Gastrocnemius medialis (tissue), 4 donors: ENCODE measurements at regions not wholly inside any gene's neighbourhood (a gene's known extent, or its start where the extent isn't known, plus 50 kb on each side); places are given as distances from the start of the nearest gene placed in this dataset.

ENCODE experiments used
- ATAC-seq, 2 donors: fragments of 150-250 bp; one replicate each; pipeline ENCODE4 v1.9.1; 2016
- DNase-seq, 2 donors: peaks; one replicate each; pipeline ENCODE4 v3.0.0-alpha.2; 2019
- H3K27ac ChIP-seq, 4 donors: fragments of 200-600 bp; sonication (generic); 1 replicate in 1 of 4; 2 replicates in 3 of 4; pipeline ENCODE4 v1.5.1; 2016 to 2018; ENCODE audit warnings: mild to moderate bottlenecking in 2 of 4, moderate library complexity in 1 of 4
- H3K27me3 ChIP-seq, 3 donors: fragments of 200-600 bp; sonication (generic) in 2 of 3; 1 replicate in 1 of 3; 2 replicates in 2 of 3; pipeline versions ENCODE4 v1.5.1 to v1.6.0; 2016 to 2019; ENCODE audit warnings: mild to moderate bottlenecking in 1 of 3, moderate library complexity in 1 of 3
- H3K36me3 ChIP-seq, 2 donors: fragments of 200-600 bp; sonication (generic) in 1 of 2; one replicate each; pipeline ENCODE4 v1.5.1; 2017 to 2018
- H3K4me1 ChIP-seq, 2 donors: fragments of 200-600 bp; sonication (generic) in 1 of 2; one replicate each; pipeline ENCODE4 v1.5.1; 2016 to 2017; ENCODE audit warnings: mild to moderate bottlenecking in 2 of 2
- H3K4me3 ChIP-seq, 4 donors: fragments of 200-600 bp; sonication (generic) in 3 of 4; 1 replicate in 1 of 4; 2 replicates in 3 of 4; pipeline ENCODE4 v1.5.1; 2016 to 2019; ENCODE audit warnings: mild to moderate bottlenecking in 2 of 4
- H3K9me3 ChIP-seq, 3 donors: fragments of 200-600 bp; sonication (generic) in 2 of 3; 1 replicate in 1 of 3; 2 replicates in 2 of 3; pipeline ENCODE4 v1.5.1; 2016 to 2019
- CTCF ChIP-seq, 5 experiments: fragments of 450-650 bp in 3 of 5; fragments of 200-600 bp in 2 of 5; sonication (generic) in 2 of 5; IDR thresholded peaks in 4 of 5; conservative IDR thresholded peaks in 1 of 5; 1 replicate in 4 of 5; 2 replicates in 1 of 5; pipeline ENCODE4 v1.5.1; 2016 to 2019; ENCODE audit warnings: antibody characterized with exemption in 5 of 5, mild to moderate bottlenecking in 3 of 5, moderate library complexity in 3 of 5
- POLR2A ChIP-seq, 2 donors: fragments of 450-650 bp; IDR thresholded peaks; one replicate each; pipeline ENCODE4 v1.6.1; 2017; ENCODE audit warnings: antibody characterized with exemption in 2 of 2, mild to moderate bottlenecking in 2 of 2, moderate library complexity in 2 of 2
- in situ Hi-C, 4 donors: fragments of 200-750 bp; cut with MboI; loops; one replicate each; pipeline versions ENCODE4 v1.15.0 to v1.8.0; 2017; ENCODE audit warnings: low sequenced_read_pairs in 4 of 4
- intact Hi-C: fragments of 100-400 bp; cut with DNase I; formaldehyde crosslinking; loops from one replicate; pipeline ENCODE4 v1.15.1; 2023; ENCODE audit warnings: low total_unique reads

- in situ Hi-C loops (no loop called here), intact Hi-C loops (no loop called here)
- DNase-seq (no peak), ATAC-seq (no peak)
- no peaks in the 10 kb centered on the region for H3K9me3 ChIP-seq
- no peak overlapping the region for H3K27ac ChIP-seq
- H3K4me1 ChIP-seq = no peaks in the 10 kb centered on the region
- H3K36me3 ChIP-seq = no peaks in the 10 kb centered on the region
- H3K27me3 ChIP-seq = no peaks in the 10 kb centered on the region
- TF ChIP-seq POLR2A (IDR thresholded peaks at IDR 0.05) = no peak
- TF ChIP-seq CTCF (IDR thresholded peaks at IDR 0.05 in 4 of 5, conservative IDR thresholded peaks at IDR 0.05 in 1 of 5) = no peak
- no peak overlapping the region for H3K4me3 ChIP-seq
Measured at GRCh38 chr12:89838833-89839232, 130.2 kb upstream of the ATP2B1 start.

- Histone ChIP-seq H3K36me3 (no peaks in the 10 kb centered on the region), H3K4me1 (no peaks in the 10 kb centered on the region), H3K27me3 (no peaks in the 10 kb centered on the region), H3K27ac (no peak overlapping the region), H3K4me3 (no peak overlapping the region), H3K9me3 (no peaks in the 10 kb centered on the region)
- TF ChIP-seq POLR2A (IDR thresholded peaks at IDR 0.05) = no peak
- no peak for TF ChIP-seq CTCF (IDR thresholded peaks at IDR 0.05 in 4 of 5, conservative IDR thresholded peaks at IDR 0.05 in 1 of 5)
- in situ Hi-C loops (no loop called here), intact Hi-C loops (no loop called here)
- no peak for ATAC-seq
- no peak for DNase-seq
Measured at GRCh38 chr12:89836026-89836425, 127.4 kb upstream of the ATP2B1 start.

GRCh38 chr12:89834676-89835075, 126.0 kb upstream of the ATP2B1 start:
- ATAC-seq (no peak), DNase-seq (no peak)
- in situ Hi-C loops = no loop called here
- Histone ChIP-seq H3K36me3 (no peaks in the 10 kb centered on the region), H3K27ac (no peak overlapping the region), H3K27me3 (no peaks in the 10 kb centered on the region), H3K4me1 (no peaks in the 10 kb centered on the region), H3K4me3 (no peak overlapping the region), H3K9me3 (no peaks in the 10 kb centered on the region)
- intact Hi-C loops = no loop called here
- no peak for TF ChIP-seq POLR2A (IDR thresholded peaks at IDR 0.05)
- no peak for TF ChIP-seq CTCF (IDR thresholded peaks at IDR 0.05 in 4 of 5, conservative IDR thresholded peaks at IDR 0.05 in 1 of 5)

GRCh38 chr12:89833337-89834252, 125.0 kb upstream of the ATP2B1 start:
- in situ Hi-C loops = no loop called here
- H3K36me3 ChIP-seq = no peaks in the 10 kb centered on the region
- ATAC-seq (no peak), DNase-seq (no peak)
- no peak overlapping the region for H3K27ac ChIP-seq
- no peaks in the 10 kb centered on the region for H3K9me3 ChIP-seq
- no peak overlapping the region for H3K4me3 ChIP-seq
- intact Hi-C loops = no loop called here
- H3K4me1 ChIP-seq = no peaks in the 10 kb centered on the region
- no peaks in the 10 kb centered on the region for H3K27me3 ChIP-seq
- TF ChIP-seq POLR2A (IDR thresholded peaks at IDR 0.05) (no peak), CTCF (IDR thresholded peaks at IDR 0.05 in 4 of 5, conservative IDR thresholded peaks at IDR 0.05 in 1 of 5) (no peak)
